ENCODE measurements at regions not wholly inside any gene's neighbourhood (a gene's known extent, or its start where the extent isn't known, plus 50 kb on each side); places are given as distances from the start of the nearest gene placed in this dataset.

GRCh38 chr2:15829091-15829801, 111.1 kb upstream of the MYCN start:
- no peak for TF ChIP-seq CTCF (IDR thresholded peaks at IDR 0.05; ENCODE audit: borderline replicate concordance, control extremely low read depth, extremely low read depth, insufficient read depth, missing control alignments)
- in situ Hi-C loops (cut with MboI; ENCODE audit: low sequenced_read_pairs, unreplicated experiment) = no loop called here
- no peak for DNase-seq (ENCODE audit: low spot score)

GRCh38 chr2:15829985-15830384, 110.4 kb upstream of the MYCN start:
- no peak for TF ChIP-seq CTCF (IDR thresholded peaks at IDR 0.05; ENCODE audit: borderline replicate concordance, control extremely low read depth, extremely low read depth, insufficient read depth, missing control alignments)
- no peak for DNase-seq (ENCODE audit: low spot score)
- in situ Hi-C loops (cut with MboI; ENCODE audit: low sequenced_read_pairs, unreplicated experiment) = no loop called here

- in situ Hi-C loops (cut with MboI; ENCODE audit: low sequenced_read_pairs, unreplicated experiment) = no loop called here
- no peak for TF ChIP-seq CTCF (IDR thresholded peaks at IDR 0.05; ENCODE audit: borderline replicate concordance, control extremely low read depth, extremely low read depth, insufficient read depth, missing control alignments)
- DNase-seq (ENCODE audit: low spot score) = no peak
Observed at GRCh38 chr2:15830937-15831549, 109.3 kb upstream of the MYCN start.

GRCh38 chr2:15832030-15832709, 108.2 kb upstream of the MYCN start:
- TF ChIP-seq CTCF (IDR thresholded peaks at IDR 0.05; ENCODE audit: borderline replicate concordance, control extremely low read depth, extremely low read depth, insufficient read depth, missing control alignments) = no peak
- in situ Hi-C loops (cut with MboI; ENCODE audit: low sequenced_read_pairs, unreplicated experiment) = no loop called here
- DNase-seq (ENCODE audit: low spot score) = no peak

GRCh38 chr2:15832849-15833680, 107.3 kb upstream of the MYCN start:
- DNase-seq (ENCODE audit: low spot score) = no peak
- in situ Hi-C loops (cut with MboI; ENCODE audit: low sequenced_read_pairs, unreplicated experiment) = no loop called here
- no peak for TF ChIP-seq CTCF (IDR thresholded peaks at IDR 0.05; ENCODE audit: borderline replicate concordance, control extremely low read depth, extremely low read depth, insufficient read depth, missing control alignments)

- no peak for TF ChIP-seq CTCF (IDR thresholded peaks at IDR 0.05; ENCODE audit: borderline replicate concordance, control extremely low read depth, extremely low read depth, insufficient read depth, missing control alignments)
- no peak for DNase-seq (ENCODE audit: low spot score)
- in situ Hi-C loops (cut with MboI; ENCODE audit: low sequenced_read_pairs, unreplicated experiment) = no loop called here
Observed at GRCh38 chr2:15833731-15834130, 106.6 kb upstream of the MYCN start.
